ENCODE measurements at regions not wholly inside any gene's neighbourhood (a gene's known extent, or its start where the extent isn't known, plus 50 kb on each side); places are given as distances from the start of the nearest gene placed in this dataset.

- Histone ChIP-seq H3K36me3 (replicated peaks; ENCODE audit: insufficient read depth, low read depth) (no peaks in the 10 kb centered on the region), H3K9me3 (ENCODE audit: low read depth) (no peaks in the 10 kb centered on the region), H3K27ac (no peak overlapping the region), H3K4me2 (no peak overlapping the region), H3K9me2 (replicated peaks; ENCODE audit: insufficient read depth) (no peaks in the 10 kb centered on the region), H3K27me3 (no peaks in the 10 kb centered on the region), H4K20me1 (ENCODE audit: insufficient read depth, poor library complexity, severe bottlenecking) (no peaks in the 10 kb centered on the region), H3K79me2 (no peaks in the 10 kb centered on the region), H3K4me3 (no peak overlapping the region), H2AFZ (no peak overlapping the region), H3K4me1 (ENCODE audit: insufficient read depth) (no peaks in the 10 kb centered on the region)
- TF ChIP-seq CTCF (IDR thresholded peaks at IDR 0.05; ENCODE audit: poor library complexity) (no peak), EZH2 (IDR thresholded peaks at IDR 0.05; ENCODE audit: borderline replicate concordance) (no peak), EZH2phosphoT487 (IDR thresholded peaks at IDR 0.05; ENCODE audit: low read depth, severe bottlenecking, unreplicated experiment) (no peak)
- WGBS (ENCODE audit: low lambda C conversion rate, missing lambda C conversion rate): 91% methylated on average over 3 of the region's 3 CpGs
- DNase-seq (ENCODE audit: low spot score): no peak
Measured at GRCh38 chr14:87205811-87206210, 787.2 kb downstream of the GALC start.

GRCh38 chr14:87203346-87203745, 789.6 kb downstream of the GALC start:
- no peaks in the 10 kb centered on the region for H3K4me1 ChIP-seq (ENCODE audit: insufficient read depth)
- no peaks in the 10 kb centered on the region for H3K27me3 ChIP-seq
- no peaks in the 10 kb centered on the region for H3K9me2 ChIP-seq (replicated peaks; ENCODE audit: insufficient read depth)
- no peak overlapping the region for H3K27ac ChIP-seq
- H4K20me1 ChIP-seq (ENCODE audit: insufficient read depth, poor library complexity, severe bottlenecking): no peaks in the 10 kb centered on the region
- H3K4me3 ChIP-seq: no peak overlapping the region
- WGBS (ENCODE audit: low lambda C conversion rate, missing lambda C conversion rate): 86% methylated on average over 5 of the region's 5 CpGs
- no peaks in the 10 kb centered on the region for H3K9me3 ChIP-seq (ENCODE audit: low read depth)
- no peak overlapping the region for H2AFZ ChIP-seq
- no peaks in the 10 kb centered on the region for H3K79me2 ChIP-seq
- no peak overlapping the region for H3K4me2 ChIP-seq
- no peak for TF ChIP-seq EZH2phosphoT487 (IDR thresholded peaks at IDR 0.05; ENCODE audit: low read depth, severe bottlenecking, unreplicated experiment)
- TF ChIP-seq CTCF (IDR thresholded peaks at IDR 0.05; ENCODE audit: poor library complexity): no peak
- no peak for TF ChIP-seq EZH2 (IDR thresholded peaks at IDR 0.05; ENCODE audit: borderline replicate concordance)
- DNase-seq (ENCODE audit: low spot score): no peak
- no peaks in the 10 kb centered on the region for H3K36me3 ChIP-seq (replicated peaks; ENCODE audit: insufficient read depth, low read depth)

GRCh38 chr14:87199381-87199780, 793.6 kb downstream of the GALC start:
- no peak for DNase-seq (ENCODE audit: low spot score)
- H2AFZ ChIP-seq: no peak overlapping the region

More at GRCh38 chr14:87199381-87199780, 793.6 kb downstream of the GALC start:
- H3K27me3 ChIP-seq: no peaks in the 10 kb centered on the region
- 65% methylated on average over 1 of the region's 1 CpG for WGBS (ENCODE audit: low lambda C conversion rate, missing lambda C conversion rate)
- H4K20me1 ChIP-seq (ENCODE audit: insufficient read depth, poor library complexity, severe bottlenecking): no peaks in the 10 kb centered on the region
- no peaks in the 10 kb centered on the region for H3K79me2 ChIP-seq
- no peak overlapping the region for H3K4me2 ChIP-seq
- H3K4me1 ChIP-seq (ENCODE audit: insufficient read depth): no peaks in the 10 kb centered on the region
- H3K36me3 ChIP-seq (replicated peaks; ENCODE audit: insufficient read depth, low read depth): no peaks in the 10 kb centered on the region
- no peak overlapping the region for H3K27ac ChIP-seq
- no peak for TF ChIP-seq EZH2 (IDR thresholded peaks at IDR 0.05; ENCODE audit: borderline replicate concordance)
- TF ChIP-seq CTCF (IDR thresholded peaks at IDR 0.05; ENCODE audit: poor library complexity): no peak
- no peak for TF ChIP-seq EZH2phosphoT487 (IDR thresholded peaks at IDR 0.05; ENCODE audit: low read depth, severe bottlenecking, unreplicated experiment)
- H3K4me3 ChIP-seq: no peak overlapping the region
- no peaks in the 10 kb centered on the region for H3K9me2 ChIP-seq (replicated peaks; ENCODE audit: insufficient read depth)
- H3K9me3 ChIP-seq (ENCODE audit: low read depth): no peaks in the 10 kb centered on the region

Data from hepatocyte (in vitro differentiated cells).